ENCODE measurements at regions not wholly inside any gene's neighbourhood (a gene's known extent, or its start where the extent isn't known, plus 50 kb on each side); places are given as distances from the start of the nearest gene placed in this dataset.
"Not testable (repeated sequence)": the region's sequence is repeated elsewhere in the genome, so short reads cannot be mapped to it uniquely, and the experiment has no call there.

DNA sequence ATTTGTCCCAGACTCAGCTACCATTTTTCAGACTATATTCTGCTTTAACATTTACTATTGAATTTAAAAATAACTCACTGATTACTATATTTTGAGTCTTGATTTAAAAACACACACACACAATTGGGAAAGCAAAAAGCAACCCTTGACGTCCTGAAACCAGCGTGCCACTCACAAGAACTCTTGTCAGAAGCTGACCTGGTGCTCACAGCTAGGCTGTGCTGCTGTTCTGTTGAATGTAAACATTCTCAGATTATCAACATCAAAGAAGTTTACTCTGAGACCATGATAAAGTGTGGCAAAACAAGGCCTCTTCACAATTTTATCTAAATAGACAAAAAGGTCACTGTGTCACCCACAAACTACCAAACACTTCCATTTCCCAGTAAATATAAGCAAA is 62.6 kb upstream of the CACNA2D1 start:
- Histone ChIP-seq H3K4me1 (peaks cover 0 to 4% (median 0%) of the 10 kb centered on the region in 4 donors), H3K9me3 (no peaks in the 10 kb centered on the region), H3K36me3 (no peaks in the 10 kb centered on the region), H3K27me3 (peaks cover 0 to 4% of the 10 kb centered on the region in 2 donors), H3K4me3 (no peak overlapping the region), H3K27ac (no peak overlapping the region)
- DNase-seq: no peak
- TF ChIP-seq, protein P1, sequence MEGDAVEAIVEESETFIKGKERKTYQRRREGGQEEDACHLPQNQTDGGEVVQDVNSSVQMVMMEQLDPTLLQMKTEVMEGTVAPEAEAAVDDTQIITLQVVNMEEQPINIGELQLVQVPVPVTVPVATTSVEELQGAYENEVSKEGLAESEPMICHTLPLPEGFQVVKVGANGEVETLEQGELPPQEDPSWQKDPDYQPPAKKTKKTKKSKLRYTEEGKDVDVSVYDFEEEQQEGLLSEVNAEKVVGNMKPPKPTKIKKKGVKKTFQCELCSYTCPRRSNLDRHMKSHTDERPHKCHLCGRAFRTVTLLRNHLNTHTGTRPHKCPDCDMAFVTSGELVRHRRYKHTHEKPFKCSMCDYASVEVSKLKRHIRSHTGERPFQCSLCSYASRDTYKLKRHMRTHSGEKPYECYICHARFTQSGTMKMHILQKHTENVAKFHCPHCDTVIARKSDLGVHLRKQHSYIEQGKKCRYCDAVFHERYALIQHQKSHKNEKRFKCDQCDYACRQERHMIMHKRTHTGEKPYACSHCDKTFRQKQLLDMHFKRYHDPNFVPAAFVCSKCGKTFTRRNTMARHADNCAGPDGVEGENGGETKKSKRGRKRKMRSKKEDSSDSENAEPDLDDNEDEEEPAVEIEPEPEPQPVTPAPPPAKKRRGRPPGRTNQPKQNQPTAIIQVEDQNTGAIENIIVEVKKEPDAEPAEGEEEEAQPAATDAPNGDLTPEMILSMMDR (IDR thresholded peaks at IDR 0.05): no peak
- intact Hi-C loops (cut with DNase I; ENCODE audit: low total_unique reads): no loop called here

DNA sequence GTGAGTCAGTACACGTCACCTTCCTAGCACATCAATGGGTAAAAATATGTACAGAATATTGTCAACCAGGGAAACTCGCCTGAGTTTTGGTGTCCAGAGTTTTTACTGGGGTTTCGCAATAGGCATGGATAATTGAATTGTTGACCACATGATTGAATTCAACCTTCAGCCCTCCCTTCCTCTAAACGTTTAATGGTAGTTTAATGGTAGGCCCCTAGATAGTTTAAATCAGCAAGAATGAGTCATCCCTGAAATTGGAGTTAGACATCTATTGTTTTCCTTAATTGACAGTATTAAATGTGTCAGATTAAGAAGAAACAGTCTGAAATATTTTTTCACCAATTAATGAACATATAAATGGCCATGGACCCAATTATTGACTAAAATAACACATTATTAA is 57.8 kb upstream of the CACNA2D1 start:
- no peak overlapping the region for H3K4me3 ChIP-seq
- intact Hi-C loops (cut with DNase I; ENCODE audit: low total_unique reads): no loop called here
- no peaks in the 10 kb centered on the region for H3K4me1 ChIP-seq
- no peaks in the 10 kb centered on the region for H3K36me3 ChIP-seq
- H3K9me3 ChIP-seq: no peaks in the 10 kb centered on the region
- DNase-seq: no peak
- TF ChIP-seq, protein P1 (IDR thresholded peaks at IDR 0.05): no peak
- no peak overlapping the region for H3K27ac ChIP-seq
- H3K27me3 ChIP-seq: no peaks in the 10 kb centered on the region

DNA sequence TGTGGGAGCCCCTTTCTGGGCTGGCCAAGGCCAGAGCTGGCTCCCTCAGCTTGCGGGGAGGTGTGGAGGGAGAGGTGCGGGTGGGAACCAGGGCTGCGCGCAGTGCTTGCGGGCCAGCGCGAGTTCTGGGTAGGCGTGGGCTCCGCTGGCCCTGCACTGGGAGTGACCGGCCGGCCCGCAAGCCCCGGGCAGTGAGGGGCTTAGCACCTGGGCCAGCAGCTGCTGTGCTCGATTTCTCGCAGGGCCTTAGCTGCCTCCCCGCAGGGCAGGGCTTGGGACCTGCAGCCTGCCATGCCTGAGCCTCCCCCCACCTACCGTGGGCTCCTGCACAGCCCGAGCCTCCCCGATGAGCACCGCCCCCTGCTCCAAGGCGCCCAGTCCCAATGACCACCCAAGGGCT is 56.0 kb upstream of the CACNA2D1 start:
- DNase-seq; intact Hi-C loops (cut with DNase I; ENCODE audit: low total_unique reads): not testable (repeated sequence)

DNA sequence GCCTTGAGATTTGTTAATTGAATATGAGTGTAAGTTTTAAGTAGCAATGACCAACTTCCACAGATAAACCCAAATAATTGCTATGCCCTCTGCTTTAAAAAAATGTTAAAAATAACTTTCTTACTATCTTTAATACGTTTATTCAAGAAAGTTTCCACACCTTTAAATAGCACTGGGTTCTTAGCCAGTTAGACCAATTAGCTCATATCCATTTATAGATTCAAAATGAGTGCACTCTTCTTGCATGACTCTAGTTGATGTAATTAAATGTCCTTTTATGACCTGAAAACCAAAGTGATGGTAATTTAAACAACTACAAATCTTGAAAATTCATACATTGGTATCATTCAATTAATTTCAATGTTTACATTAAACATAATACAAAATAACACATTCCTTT is 50.8 kb upstream of the CACNA2D1 start:
- no peak for DNase-seq

More for the DNA sequence above, 56.0 kb upstream of the CACNA2D1 start:
- H3K9me3 ChIP-seq, H3K27ac ChIP-seq, H3K27me3 ChIP-seq, H3K4me3 ChIP-seq, H3K4me1 ChIP-seq, H3K36me3 ChIP-seq: not testable (repeated sequence)

More for the DNA sequence above, 50.8 kb upstream of the CACNA2D1 start:
- Histone ChIP-seq H3K4me3 (no peak overlapping the region), H3K9me3 (no peaks in the 10 kb centered on the region), H3K27me3 (no peaks in the 10 kb centered on the region), H3K27ac (no peak overlapping the region), H3K4me1 (no peaks in the 10 kb centered on the region), H3K36me3 (no peaks in the 10 kb centered on the region)
- TF ChIP-seq, protein P1 (IDR thresholded peaks at IDR 0.05): no peak
- intact Hi-C loops (cut with DNase I; ENCODE audit: low total_unique reads): no loop called here

All from tibial artery (tissue), 4 donors.